ENCODE measurements at regions not wholly inside any gene's neighbourhood (a gene's known extent, or its start where the extent isn't known, plus 50 kb on each side); places are given as distances from the start of the nearest gene placed in this dataset.
"Not testable (repeated sequence)": the region's sequence is repeated elsewhere in the genome, so short reads cannot be mapped to it uniquely, and the experiment has no call there.

GRCh38 chr18:64407606-64408005 lies 258.7 kb upstream of the LINC00305 start:
- no peak for DNase-seq (ENCODE audit: low read depth)

DNA sequence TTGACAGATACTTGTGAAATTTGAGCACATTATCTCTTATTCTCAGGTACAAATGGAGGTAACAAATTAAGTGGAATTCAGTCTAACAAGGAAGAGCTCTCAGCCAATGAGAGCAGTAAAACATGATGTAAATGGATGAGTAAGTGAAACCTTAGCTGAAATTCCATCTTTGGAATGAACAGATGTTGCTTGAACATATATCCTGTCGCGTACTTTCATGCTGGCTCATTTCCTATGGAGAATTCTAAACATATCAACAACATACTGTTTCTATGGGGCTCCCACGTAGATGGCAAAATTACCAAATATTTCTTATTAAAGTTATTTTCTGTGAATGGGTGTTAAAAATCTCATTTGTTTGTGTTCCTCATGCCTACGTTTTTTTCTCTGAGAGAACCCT lies 256.3 kb upstream of the LINC00305 start:
- peak; percentile 1 for DNase-seq (ENCODE audit: low read depth)

- DNase-seq (ENCODE audit: low read depth), result no peak
Observed at GRCh38 chr18:64403784-64404503, 255.1 kb upstream of the LINC00305 start.

DNA sequence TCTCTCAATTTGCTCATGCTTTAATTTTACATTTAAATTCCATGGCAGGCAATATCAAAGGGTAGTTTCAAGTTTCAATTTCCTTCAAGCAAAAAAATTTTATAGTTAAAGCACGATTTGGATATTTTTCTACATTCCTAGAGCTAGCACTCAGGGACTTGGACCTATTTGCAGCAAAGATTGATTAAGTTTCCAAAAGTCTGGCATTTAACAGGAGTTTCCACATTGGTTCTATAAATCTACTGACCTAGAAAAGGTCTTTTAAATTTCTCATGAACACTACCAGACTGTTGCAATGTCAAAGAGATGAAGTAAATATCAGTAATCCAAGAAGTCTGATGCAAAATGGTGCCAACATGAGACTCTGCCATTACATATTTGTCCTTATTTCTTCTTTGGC lies 253.7 kb upstream of the LINC00305 start:
- DNase-seq (ENCODE audit: low read depth), result no peak

- no peak for DNase-seq (ENCODE audit: low read depth)
Observed at GRCh38 chr18:64401268-64402060, 252.6 kb upstream of the LINC00305 start.

DNA sequence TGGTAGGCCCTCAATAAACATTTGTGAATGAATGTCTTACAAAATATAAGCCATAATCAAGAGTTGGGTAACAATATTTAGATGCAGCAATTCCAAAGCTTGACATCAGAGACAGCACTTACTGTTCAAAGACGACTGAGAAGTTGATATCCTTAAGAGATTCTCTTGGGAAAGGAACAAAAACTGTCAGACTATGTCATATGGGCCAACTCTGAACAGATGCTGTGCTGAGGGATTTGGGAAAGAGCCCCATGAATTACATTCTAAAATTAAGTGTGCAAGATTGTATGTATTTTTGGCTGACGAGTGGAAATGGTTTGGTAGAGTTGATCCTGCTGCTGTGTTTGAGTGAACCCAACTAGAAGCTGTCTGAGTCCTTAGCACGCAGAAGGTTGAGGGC lies 250.7 kb upstream of the LINC00305 start:
- no peak for DNase-seq (ENCODE audit: low read depth)

DNA sequence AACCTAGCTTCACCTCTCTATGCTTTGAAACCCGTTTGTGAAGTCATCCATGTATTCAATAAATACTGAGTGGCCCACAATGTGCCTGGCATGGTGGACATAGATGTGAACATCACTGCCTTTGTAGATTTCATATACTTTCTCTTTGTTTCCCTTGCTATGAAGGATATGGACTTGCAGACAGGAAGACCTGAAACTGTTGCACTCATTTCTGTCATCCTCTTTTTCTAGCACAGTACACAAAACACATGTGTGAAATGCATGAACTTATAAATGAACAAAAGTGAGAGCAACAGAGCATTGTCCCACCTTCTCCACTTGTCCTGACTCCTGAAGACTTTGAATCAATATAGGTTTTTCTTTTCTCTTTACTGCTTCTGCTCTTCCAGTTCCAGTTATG lies 249.4 kb upstream of the LINC00305 start:
- no peak for DNase-seq (ENCODE audit: low read depth)

DNA sequence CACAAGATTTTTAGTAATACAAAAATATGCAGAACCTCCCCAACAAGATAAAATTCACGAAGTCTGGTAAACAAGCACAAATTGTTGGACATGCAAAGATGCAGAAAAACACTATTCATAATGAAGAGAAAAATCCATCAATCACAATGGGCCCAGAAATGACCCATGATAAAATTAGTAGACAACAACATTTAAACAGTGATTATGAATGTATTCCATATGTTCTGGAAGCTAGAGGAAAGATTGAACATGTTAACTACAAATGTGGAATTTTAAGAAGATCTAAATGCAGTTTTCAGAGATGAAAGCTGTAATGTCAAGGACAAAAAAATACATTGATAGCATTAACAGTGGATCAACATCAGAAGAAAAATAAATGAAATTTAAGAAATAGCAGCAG lies 243.3 kb upstream of the LINC00305 start:
- DNase-seq (ENCODE audit: low read depth), result no peak

DNA sequence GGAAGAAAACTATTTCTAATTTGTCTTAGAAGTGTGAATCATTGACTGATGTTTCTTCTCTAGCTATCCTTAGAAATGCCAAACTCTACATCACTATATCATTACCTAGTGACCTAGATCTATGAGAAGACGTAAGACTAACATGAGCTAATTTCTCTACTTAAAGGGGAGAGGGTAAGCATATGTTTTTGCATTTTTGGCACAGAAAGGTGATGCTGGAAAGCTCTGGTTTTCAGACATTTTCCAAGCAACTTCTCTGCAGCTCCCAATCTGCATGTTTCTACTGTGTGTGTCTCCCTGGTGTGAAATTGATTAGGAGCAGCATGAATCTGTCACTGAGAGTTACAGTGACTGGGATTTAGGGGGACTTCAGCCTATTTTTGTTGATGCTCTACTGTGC lies 235.2 kb upstream of the LINC00305 start:
- DNase-seq (ENCODE audit: low read depth), result no peak

DNA sequence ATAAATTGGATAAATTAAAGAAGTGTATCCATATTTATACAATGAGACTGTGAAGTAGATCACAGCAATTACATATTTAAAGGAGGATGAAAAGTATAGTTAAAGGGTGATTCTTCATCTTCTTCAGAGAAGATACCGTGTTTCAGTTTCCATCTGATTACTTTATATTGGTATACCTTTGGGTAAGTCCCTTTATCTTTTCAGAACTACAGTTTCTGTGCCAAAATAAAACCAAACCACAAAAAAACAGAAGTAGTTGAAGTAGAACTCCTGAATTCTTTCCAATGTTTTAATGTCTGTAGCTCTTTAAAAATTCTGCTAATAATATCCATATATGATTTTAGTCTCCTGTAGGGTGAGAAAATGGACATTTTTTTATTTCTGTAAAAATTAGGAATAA lies 231.2 kb upstream of the LINC00305 start:
- no peak for DNase-seq (ENCODE audit: low read depth)

GRCh38 chr18:64379662-64380061 lies 230.8 kb upstream of the LINC00305 start:
- DNase-seq (ENCODE audit: low read depth), result no peak

DNA sequence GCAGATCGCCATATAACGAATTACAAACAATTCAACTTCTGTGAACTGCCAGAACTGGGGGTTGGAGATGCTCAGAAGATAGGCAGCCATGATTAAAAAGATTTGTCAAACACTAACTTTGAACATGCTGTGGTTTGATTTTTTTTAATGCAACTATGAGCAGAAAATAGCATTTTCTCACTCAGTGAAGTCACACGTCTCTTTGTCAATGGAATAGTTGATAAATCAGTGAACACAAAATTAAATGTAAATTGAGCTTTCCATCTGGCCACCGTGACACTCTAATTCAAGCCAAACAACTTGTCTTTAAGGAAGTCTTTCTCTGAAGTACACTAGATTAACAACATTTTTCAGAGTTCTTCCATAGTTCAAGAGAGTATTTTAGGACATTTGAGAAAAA lies 228.6 kb upstream of the LINC00305 start:
- DNase-seq (ENCODE audit: low read depth), result no peak

DNA sequence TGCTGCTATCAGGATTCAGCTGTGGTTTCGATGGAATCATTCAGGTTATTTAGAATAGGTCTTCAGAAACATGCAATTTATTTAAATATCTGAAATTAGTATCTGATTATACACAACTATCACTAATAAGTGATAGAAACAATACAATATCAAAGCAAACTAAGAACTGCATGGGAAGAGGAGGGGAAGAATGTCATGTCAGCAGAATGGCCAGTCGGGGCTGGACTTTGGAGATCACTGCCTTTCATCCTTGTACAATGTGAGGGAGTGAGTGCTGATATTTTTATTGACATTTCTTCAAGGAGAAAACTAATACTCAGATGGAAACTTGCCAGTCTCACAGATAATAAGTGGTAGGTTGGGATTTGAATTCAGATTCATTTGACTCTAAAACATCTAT lies 224.0 kb upstream of the LINC00305 start:
- no peak for DNase-seq (ENCODE audit: low read depth)

DNA sequence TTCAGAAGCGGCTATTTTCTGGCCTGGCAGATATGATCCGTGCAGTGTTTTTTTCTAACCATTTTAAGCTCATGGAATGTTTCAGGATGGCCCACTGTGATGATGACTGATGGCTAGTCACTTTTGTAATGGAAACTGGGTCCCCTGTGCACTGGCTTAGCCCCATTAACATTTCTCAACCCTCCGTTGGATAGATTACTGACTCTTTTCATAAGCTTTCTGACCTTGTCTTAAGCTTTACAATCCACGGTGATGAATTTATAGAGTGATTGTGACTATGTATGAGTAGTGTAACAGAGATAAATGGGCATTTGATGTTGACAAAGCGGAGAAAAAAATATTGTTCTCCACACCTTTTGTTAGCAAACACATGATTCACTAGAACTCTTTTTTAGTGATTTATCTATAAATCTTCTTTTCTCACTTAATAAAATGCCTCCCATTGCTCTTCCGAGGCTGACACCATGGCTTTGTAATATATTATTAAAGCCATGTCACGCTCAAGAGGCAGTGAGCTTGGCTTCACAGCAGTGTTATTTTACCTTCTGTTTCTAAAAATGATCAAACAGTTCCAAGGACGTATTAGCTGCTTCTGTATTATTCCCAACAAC lies 221.0 kb upstream of the LINC00305 start:
- DNase-seq (ENCODE audit: low read depth), result not testable (repeated sequence)

GRCh38 chr18:64365106-64365505 lies 216.2 kb upstream of the LINC00305 start:
- DNase-seq (ENCODE audit: low read depth), result no peak

DNA sequence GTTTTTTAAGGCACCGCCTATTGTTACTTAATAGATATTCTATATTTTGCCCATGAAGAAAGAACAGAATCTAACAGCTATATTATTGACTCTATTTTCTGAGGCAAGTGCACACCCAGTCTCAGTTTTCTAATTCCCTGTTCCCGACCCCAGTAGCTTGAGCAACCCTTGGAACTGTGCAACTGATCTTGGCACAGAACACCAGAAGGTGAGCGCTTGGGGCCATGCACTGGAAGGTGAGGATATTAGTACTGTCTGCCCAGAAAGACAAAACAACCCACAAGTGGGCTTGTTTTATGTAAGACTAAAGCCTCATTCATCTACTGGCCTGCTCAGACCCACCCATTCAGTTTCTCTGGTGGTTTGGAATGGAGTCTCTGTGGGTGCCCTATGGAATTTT lies 188.8 kb upstream of the LINC00305 start:
- no peak for DNase-seq (ENCODE audit: low read depth)

GRCh38 chr18:64337018-64337417 lies 188.1 kb upstream of the LINC00305 start:
- DNase-seq (ENCODE audit: low read depth), result no peak

- DNase-seq (ENCODE audit: low read depth), result no peak
Observed at GRCh38 chr18:64334748-64335147, 185.9 kb upstream of the LINC00305 start.

DNA sequence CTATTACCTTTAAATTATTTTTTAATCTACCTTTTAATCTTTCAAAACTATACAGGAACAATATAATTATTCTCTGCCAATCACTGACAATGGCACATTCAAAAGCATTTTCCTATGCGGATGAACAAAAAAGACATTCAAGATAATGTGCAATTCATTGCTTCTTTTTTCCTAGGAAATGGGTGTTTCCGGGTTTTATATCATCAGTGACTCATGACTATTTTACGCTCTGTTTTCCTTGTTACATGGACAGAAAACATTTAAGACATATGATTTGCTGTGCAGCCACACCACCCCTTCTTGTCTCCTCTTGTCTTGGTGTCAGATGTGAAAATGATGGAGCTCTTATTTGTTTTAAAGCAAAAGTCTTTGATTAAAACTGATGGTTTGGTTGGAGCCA lies 184.7 kb upstream of the LINC00305 start:
- DNase-seq (ENCODE audit: low read depth), result no peak

DNA sequence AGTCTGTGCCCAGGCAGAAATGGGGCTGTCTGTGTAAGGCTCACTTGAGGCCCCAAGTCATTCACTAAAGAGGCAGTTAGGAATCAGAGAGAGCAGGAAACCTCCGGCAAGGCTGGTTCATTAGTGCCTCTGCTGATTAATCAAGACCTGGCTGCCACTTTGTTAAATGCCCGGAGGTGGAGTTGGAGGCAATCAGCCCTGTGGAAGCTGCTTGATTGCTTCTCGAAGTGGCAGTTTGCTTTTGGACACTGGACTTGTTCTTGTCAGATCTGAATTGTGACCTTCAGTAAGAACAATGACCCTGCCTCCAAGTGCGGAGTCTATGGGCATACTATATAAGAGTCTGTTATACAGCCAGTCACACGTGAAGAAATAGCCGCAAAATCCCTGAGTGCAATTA lies 183.9 kb upstream of the LINC00305 start:
- no peak for DNase-seq (ENCODE audit: low read depth)

DNA sequence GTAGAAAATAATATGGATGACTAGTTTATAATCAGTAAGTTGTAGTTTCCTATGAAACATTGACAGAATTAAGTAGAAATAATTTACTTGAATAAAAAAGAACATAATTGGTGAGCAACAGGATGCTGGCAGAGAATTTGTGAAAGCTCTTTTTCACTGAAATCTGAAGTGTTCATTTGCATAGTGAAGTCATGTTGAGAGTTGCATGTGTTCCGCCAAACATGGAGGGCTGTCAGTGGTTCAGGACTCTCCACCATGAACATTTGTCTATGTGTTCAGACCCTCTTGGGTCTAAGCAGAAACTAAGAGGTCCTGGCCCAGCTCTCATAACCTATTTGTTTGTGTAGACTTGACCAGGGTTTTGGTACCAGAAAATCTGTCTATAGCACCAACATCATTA lies 182.5 kb upstream of the LINC00305 start:
- no peak for DNase-seq (ENCODE audit: low read depth)

DNA sequence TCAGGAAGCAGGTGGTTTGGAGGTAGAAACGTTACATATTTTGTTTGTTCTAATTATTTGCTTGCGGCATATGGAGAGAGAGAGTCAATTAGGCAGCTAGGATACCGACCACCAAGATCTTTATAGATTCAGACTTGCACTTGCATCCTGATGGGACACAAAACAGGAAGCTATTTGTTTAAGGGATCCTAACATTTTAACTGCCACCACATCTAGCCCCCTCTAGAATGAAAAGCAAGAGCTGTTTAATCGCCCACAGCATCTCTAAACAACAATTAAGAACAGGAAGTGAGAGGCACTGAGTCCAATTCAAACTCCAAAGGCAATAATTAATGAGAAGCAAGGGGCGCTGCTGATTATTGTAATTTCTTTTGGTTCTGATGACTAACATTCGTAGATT lies 182.0 kb upstream of the LINC00305 start:
- DNase-seq (ENCODE audit: low read depth), result no peak

DNA sequence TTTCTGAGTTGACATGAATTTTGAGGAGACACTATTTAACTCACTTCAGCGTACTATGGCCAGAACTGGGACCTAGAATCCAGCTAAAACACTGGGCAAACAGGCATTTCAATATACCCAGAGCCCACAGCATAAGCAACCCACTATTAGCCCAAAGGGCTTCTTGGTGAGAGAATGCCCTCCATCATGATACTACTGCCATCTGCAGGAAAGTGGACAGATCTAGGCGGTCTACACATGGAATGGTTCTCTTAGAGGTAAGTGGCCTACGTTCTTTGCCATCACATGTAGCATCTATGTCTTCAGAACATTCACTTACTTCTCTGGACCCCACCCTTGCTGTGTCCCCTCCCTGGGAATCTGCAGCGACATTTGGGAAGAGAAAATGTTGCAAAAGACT lies 181.3 kb upstream of the LINC00305 start:
- DNase-seq (ENCODE audit: low read depth), result no peak

Measured in ELR (cell line).